ENCODE measurements at regions not wholly inside any gene's neighbourhood (a gene's known extent, or its start where the extent isn't known, plus 50 kb on each side); places are given as distances from the start of the nearest gene placed in this dataset.

DNA sequence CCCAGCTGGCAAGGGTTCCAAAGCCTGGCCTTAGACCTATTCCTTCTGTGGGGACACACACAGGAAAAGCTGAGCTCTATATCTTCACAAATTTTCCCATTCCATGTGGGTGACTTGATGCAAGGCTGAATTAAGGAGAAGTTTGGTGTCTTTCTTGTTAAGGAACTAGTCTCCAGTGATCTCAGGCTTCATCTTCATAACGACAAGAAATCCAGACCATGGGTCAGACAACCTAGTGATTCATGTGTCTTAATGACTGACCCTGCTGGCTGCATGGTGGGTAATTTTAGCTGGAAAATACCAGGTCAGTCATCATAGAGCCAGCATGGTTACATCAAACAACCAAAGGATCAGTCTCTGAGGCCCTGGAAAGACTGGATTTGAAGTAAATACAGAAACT lies 112.7 kb upstream of the SLC4A7 start:
- TF ChIP-seq, protein P1, sequence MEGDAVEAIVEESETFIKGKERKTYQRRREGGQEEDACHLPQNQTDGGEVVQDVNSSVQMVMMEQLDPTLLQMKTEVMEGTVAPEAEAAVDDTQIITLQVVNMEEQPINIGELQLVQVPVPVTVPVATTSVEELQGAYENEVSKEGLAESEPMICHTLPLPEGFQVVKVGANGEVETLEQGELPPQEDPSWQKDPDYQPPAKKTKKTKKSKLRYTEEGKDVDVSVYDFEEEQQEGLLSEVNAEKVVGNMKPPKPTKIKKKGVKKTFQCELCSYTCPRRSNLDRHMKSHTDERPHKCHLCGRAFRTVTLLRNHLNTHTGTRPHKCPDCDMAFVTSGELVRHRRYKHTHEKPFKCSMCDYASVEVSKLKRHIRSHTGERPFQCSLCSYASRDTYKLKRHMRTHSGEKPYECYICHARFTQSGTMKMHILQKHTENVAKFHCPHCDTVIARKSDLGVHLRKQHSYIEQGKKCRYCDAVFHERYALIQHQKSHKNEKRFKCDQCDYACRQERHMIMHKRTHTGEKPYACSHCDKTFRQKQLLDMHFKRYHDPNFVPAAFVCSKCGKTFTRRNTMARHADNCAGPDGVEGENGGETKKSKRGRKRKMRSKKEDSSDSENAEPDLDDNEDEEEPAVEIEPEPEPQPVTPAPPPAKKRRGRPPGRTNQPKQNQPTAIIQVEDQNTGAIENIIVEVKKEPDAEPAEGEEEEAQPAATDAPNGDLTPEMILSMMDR (IDR thresholded peaks at IDR 0.05) = no peak
- TF ChIP-seq POLR2AphosphoS5 (IDR thresholded peaks at IDR 0.05) = no peak
- TF ChIP-seq POLR2A (IDR thresholded peaks at IDR 0.05) = no peak
- no peak for TF ChIP-seq EP300 (IDR thresholded peaks at IDR 0.05; ENCODE audit: low read depth)

Measured in transverse colon (tissue), 4 donors.